ENCODE measurements at regions not wholly inside any gene's neighbourhood (a gene's known extent, or its start where the extent isn't known, plus 50 kb on each side); places are given as distances from the start of the nearest gene placed in this dataset.

GRCh38 chr16:13314633-13315032, 413.2 kb downstream of the SHISA9 start:
- TF ChIP-seq CTCF (IDR thresholded peaks at IDR 0.05) (no peak), POLR2A (IDR thresholded peaks at IDR 0.05) (no peak)
